Adrenal gland (tissue), 9 donors: ENCODE measurements at regions not wholly inside any gene's neighbourhood (a gene's known extent, or its start where the extent isn't known, plus 50 kb on each side); places are given as distances from the start of the nearest gene placed in this dataset.

Experiments
- DNase-seq, 7 donors: peaks; one replicate each; pipeline ENCODE4 v3.0.0-alpha.2; 2019 to 2020
- H3K27ac ChIP-seq, 5 donors: fragments of 200-600 bp; sonication (generic) in 4 of 5; 1 replicate in 3 of 5; 2 replicates in 2 of 5; pipeline versions ENCODE4 v1.5.1 to v1.8.0; 2016 to 2020; ENCODE audit warnings: mild to moderate bottlenecking in 1 of 5
- H3K27me3 ChIP-seq: fragments of 200-600 bp; 2 replicates; pipeline ENCODE4 v1.8.0; 2021
- H3K36me3 ChIP-seq, 2 donors: fragments of 200-600 bp; replicated peaks in 1 of 2; 1 replicate in 1 of 2; 2 replicates in 1 of 2; pipeline versions ENCODE4 v1.5.1 to v1.8.0; 2018 to 2022
- H3K4me1 ChIP-seq, 2 donors: fragments of 200-600 bp; replicated peaks in 1 of 2; 1 replicate in 1 of 2; 2 replicates in 1 of 2; pipeline versions ENCODE4 v1.5.1 to v1.8.0; 2018 to 2021
- H3K4me3 ChIP-seq, 4 donors: fragments of 200-600 bp; sonication (generic) in 3 of 4; one replicate each; pipeline ENCODE4 v1.5.1; 2016 to 2018
- H3K9me3 ChIP-seq, 3 donors: fragments of 200-600 bp; sonication (generic) in 1 of 3; replicated peaks in 1 of 3; 1 replicate in 2 of 3; 2 replicates in 1 of 3; pipeline versions ENCODE4 v1.5.1 to v1.8.0; 2016 to 2021
- POLR2A ChIP-seq, 2 donors: fragments of 450-650 bp; IDR thresholded peaks; one replicate each; pipeline ENCODE4 v1.6.1; 2017; ENCODE audit warnings: antibody characterized with exemption in 2 of 2, mild to moderate bottlenecking in 2 of 2, moderate library complexity in 1 of 2
- WGBS, 4 donors: extraction: QIAGEN DNeasy Blood & Tissue Kit in 2 of 4; methylation state at CpG; one replicate each; pipeline versions ENCODE4 v1.1.5 to v1.1.7; 2013 to 2017; 5-methylcytosine and 5-hydroxymethylcytosine counted together
- intact Hi-C, 2 donors: fragments of 100-400 bp; cut with DNase I; formaldehyde crosslinking; loops; one replicate each; pipeline versions ENCODE4 v1.14.1 to v1.15.0; 2022 to 2023
- TF ChIP-seq, protein P1 (sequence below), 6 experiments: fragments of 450-650 bp in 4 of 6; fragments of 200-600 bp in 2 of 6; sonication (generic) in 1 of 6; IDR thresholded peaks; 1 replicate in 5 of 6; 2 replicates in 1 of 6; pipeline versions ENCODE4 v1.5.1 to v1.8.0; 2016 to 2021; ENCODE audit warnings: antibody characterized with exemption in 6 of 6, mild to moderate bottlenecking in 2 of 6, moderate library complexity in 1 of 6
- donor health status: healthy with polysubstance abuse.
- donor health status: Bipolar disorder and iron deficiency.
- donor health status: DM: yes; HTN: yes; CAD: no.
- donor health status: DM: no; HTN: no; CAD: no.
- donor health status: DM: no; HTN: no; CAD: no.

DNA sequence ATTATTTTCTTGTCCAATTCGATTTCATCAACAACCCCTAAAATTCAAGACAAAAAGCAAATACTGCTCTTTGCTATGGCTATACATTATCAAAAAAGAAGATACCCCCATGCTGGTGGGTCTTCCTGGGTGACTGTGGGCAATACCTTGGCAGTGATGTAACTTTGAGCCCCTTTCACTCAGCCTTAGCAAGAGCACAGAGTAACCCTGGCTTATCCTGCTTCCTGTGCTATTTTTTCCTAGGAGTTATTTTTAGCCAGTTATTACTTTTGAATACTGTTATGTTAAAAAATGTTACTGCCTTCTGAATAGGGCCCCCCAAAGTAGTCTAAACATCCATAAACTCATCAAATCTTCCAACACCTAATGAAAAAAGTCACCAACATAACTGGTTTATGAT lies 145.6 kb upstream of the TSLP start:
- Histone ChIP-seq H3K27me3 (no peaks in the 10 kb centered on the region), H3K36me3 (no peaks in the 10 kb centered on the region), H3K4me3 (no peak overlapping the region), H3K4me1 (no peaks in the 10 kb centered on the region), H3K27ac (no peak overlapping the region), H3K9me3 (no peaks in the 10 kb centered on the region)
- intact Hi-C loops: no loop called here
- TF ChIP-seq, protein P1, sequence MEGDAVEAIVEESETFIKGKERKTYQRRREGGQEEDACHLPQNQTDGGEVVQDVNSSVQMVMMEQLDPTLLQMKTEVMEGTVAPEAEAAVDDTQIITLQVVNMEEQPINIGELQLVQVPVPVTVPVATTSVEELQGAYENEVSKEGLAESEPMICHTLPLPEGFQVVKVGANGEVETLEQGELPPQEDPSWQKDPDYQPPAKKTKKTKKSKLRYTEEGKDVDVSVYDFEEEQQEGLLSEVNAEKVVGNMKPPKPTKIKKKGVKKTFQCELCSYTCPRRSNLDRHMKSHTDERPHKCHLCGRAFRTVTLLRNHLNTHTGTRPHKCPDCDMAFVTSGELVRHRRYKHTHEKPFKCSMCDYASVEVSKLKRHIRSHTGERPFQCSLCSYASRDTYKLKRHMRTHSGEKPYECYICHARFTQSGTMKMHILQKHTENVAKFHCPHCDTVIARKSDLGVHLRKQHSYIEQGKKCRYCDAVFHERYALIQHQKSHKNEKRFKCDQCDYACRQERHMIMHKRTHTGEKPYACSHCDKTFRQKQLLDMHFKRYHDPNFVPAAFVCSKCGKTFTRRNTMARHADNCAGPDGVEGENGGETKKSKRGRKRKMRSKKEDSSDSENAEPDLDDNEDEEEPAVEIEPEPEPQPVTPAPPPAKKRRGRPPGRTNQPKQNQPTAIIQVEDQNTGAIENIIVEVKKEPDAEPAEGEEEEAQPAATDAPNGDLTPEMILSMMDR (IDR thresholded peaks at IDR 0.05): no peak
- TF ChIP-seq POLR2A (IDR thresholded peaks at IDR 0.05): no peak
- DNase-seq: no peak
- WGBS, 4 donors: 47 to 76% (median 63%) methylated on average over 1 of the region's 1 CpG

DNA sequence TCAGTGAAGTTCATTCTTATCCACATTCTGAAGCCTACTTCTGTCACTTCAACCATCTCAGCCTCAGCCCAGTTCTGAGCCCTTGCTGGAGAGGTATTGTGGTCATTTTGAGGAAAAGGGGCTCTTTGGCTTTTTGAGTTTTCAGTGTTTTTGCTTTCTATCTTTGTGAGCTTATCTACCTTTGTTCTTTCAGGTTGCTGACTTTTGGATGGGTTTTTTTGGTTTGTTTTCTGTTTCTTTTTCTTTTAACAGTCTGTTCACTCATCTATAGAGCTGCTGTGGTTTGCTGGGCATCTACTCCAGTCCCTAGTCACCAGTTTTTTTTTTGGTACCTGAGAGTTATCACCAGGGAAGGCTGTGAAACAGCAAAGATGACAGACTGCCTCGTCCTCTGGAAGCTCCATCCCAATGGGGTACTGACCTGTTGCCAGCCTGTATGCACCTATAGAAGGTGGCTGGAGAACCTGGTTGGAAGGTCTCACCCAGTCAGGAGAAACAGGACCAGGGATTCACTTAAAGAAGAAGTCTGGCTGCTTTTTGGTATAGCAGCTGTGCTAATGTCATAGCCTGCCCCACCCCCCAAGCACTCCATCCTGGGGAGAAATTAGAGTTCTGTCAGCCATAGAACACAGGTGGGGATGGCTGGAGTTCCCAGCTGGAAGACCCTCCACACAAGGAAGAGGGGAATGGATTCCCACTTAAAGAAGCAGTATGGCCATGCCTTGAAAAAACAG lies 138.6 kb upstream of the TSLP start:
- no peak overlapping the region for H3K27ac ChIP-seq
- DNase-seq: no peak
- WGBS, 4 donors: 31 to 85% (median 74%) methylated on average over 1 of the region's 1 CpG

DNA sequence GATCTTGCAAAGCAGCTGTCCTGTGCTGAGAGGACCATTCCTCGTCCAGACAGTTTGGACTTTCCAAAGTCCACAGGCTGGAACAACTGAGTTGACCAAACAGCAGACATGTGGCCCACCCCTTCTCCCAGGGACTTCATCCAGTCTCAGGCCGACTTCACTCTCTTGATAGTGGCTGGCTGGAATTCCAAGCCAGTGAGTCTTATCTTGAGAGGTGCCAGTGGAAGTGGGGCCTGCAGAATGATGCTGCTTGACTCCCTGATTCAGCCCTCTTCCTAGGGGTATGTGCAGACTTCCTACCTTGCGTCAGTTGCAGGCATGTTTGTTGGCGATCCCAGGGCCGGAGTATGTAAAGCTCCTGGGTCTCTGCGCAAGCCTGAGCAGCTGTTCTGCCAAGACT lies 131.4 kb upstream of the TSLP start:
- TF ChIP-seq, protein P1 (IDR thresholded peaks at IDR 0.05): no peak
- TF ChIP-seq POLR2A (IDR thresholded peaks at IDR 0.05): no peak
- no peak for DNase-seq
- Histone ChIP-seq H3K36me3 (no peaks in the 10 kb centered on the region), H3K27me3 (no peaks in the 10 kb centered on the region), H3K4me1 (no peaks in the 10 kb centered on the region), H3K27ac (no peak overlapping the region), H3K4me3 (no peak overlapping the region), H3K9me3 (no peaks in the 10 kb centered on the region)
- WGBS, 4 donors: 61 to 85% (median 78%) methylated on average over 2 to 6 of the region's 6 CpGs
- intact Hi-C loops: no loop called here

More for the DNA sequence above, 138.6 kb upstream of the TSLP start:
- TF ChIP-seq, protein P1 (IDR thresholded peaks at IDR 0.05): no peak
- no peak for TF ChIP-seq POLR2A (IDR thresholded peaks at IDR 0.05)
- Histone ChIP-seq H3K36me3 (no peaks in the 10 kb centered on the region), H3K4me1 (no peaks in the 10 kb centered on the region), H3K9me3 (no peaks in the 10 kb centered on the region), H3K4me3 (no peak overlapping the region), H3K27me3 (no peaks in the 10 kb centered on the region)
- intact Hi-C loops: no loop called here

DNA sequence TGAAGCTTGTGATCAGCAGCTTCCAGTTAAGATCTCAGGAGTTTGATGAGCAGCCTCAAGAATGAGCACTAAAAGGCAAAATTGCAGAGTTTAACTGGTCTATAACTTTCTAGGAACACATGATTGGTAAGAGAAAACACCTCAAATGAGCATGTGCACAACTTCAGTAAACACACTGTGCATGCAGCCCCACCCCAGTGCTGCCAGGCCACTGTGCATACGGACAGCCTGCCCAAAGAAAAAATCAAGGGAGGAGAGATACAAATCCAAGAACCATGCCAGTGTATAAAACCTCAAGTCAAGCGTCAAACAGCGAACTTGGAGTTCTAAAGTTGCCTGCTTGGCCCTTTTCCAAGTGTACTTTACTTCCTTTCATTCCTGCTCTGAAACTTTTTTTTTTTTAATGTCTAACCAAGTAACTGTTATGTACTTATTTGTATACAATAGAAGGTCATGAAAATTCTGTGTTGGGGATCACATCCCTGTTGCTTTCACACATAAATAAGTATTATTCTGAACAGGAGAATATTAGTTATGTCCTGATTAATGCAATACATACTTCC lies 125.6 kb upstream of the TSLP start:
- Histone ChIP-seq H3K4me1 (no peaks in the 10 kb centered on the region), H3K27ac (no peak overlapping the region), H3K36me3 (no peaks in the 10 kb centered on the region), H3K4me3 (no peak overlapping the region), H3K27me3 (no peaks in the 10 kb centered on the region), H3K9me3 (no peaks in the 10 kb centered on the region)
- no peak for DNase-seq
- intact Hi-C loops: no loop called here
- 62 to 73% (median 66%) methylated on average over 3 of the region's 3 CpGs for WGBS, 4 donors
- TF ChIP-seq, protein P1 (IDR thresholded peaks at IDR 0.05): no peak
- TF ChIP-seq POLR2A (IDR thresholded peaks at IDR 0.05): no peak
